ENCODE measurements at regions not wholly inside any gene's neighbourhood (a gene's known extent, or its start where the extent isn't known, plus 50 kb on each side); places are given as distances from the start of the nearest gene placed in this dataset.

DNA sequence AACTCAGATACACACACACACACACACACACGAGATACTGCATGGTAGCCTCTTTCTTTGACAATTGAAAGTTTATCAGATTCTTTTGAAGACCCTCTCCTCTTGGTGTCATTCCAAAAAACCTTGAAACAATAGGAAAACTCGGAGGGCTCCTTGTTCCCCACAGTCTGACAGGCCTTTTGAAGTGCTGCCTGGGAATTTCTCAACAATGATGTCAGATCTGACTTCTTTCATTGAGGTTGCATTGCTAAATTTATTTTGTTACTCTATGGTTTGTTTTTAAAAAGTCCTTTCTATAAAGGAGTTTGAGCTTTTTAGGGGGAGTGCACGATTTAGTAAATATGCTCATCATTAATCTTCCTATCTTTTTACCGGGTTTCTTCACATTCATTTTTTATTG, 583.9 kb downstream of the SEMA5A start:
- no peaks in the 10 kb centered on the region for H3K9me2 ChIP-seq (ENCODE audit: insufficient read depth, low read length)
- TF ChIP-seq MXI1 (conservative IDR thresholded peaks at IDR 0.05; ENCODE audit: poor library complexity, severe bottlenecking) (no peak), EP300 (conservative IDR thresholded peaks at IDR 0.05; ENCODE audit: poor library complexity, severe bottlenecking) (no peak), POLR2AphosphoS5 (IDR thresholded peaks at IDR 0.05) (no peak), EZH2 (IDR thresholded peaks at IDR 0.05; ENCODE audit: borderline replicate concordance, insufficient read depth, low read length, poor library complexity, severe bottlenecking) (no peak), RAD21 (conservative IDR thresholded peaks at IDR 0.05) (no peak), SMC3 (conservative IDR thresholded peaks at IDR 0.05; ENCODE audit: poor library complexity) (no peak), TAF1 (IDR thresholded peaks at IDR 0.05; ENCODE audit: low read depth) (no peak)
- TF ChIP-seq, protein P1, sequence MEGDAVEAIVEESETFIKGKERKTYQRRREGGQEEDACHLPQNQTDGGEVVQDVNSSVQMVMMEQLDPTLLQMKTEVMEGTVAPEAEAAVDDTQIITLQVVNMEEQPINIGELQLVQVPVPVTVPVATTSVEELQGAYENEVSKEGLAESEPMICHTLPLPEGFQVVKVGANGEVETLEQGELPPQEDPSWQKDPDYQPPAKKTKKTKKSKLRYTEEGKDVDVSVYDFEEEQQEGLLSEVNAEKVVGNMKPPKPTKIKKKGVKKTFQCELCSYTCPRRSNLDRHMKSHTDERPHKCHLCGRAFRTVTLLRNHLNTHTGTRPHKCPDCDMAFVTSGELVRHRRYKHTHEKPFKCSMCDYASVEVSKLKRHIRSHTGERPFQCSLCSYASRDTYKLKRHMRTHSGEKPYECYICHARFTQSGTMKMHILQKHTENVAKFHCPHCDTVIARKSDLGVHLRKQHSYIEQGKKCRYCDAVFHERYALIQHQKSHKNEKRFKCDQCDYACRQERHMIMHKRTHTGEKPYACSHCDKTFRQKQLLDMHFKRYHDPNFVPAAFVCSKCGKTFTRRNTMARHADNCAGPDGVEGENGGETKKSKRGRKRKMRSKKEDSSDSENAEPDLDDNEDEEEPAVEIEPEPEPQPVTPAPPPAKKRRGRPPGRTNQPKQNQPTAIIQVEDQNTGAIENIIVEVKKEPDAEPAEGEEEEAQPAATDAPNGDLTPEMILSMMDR (IDR thresholded peaks at IDR 0.05; ENCODE audit: poor library complexity, severe bottlenecking) = no peak
- TF ChIP-seq, protein P2, sequence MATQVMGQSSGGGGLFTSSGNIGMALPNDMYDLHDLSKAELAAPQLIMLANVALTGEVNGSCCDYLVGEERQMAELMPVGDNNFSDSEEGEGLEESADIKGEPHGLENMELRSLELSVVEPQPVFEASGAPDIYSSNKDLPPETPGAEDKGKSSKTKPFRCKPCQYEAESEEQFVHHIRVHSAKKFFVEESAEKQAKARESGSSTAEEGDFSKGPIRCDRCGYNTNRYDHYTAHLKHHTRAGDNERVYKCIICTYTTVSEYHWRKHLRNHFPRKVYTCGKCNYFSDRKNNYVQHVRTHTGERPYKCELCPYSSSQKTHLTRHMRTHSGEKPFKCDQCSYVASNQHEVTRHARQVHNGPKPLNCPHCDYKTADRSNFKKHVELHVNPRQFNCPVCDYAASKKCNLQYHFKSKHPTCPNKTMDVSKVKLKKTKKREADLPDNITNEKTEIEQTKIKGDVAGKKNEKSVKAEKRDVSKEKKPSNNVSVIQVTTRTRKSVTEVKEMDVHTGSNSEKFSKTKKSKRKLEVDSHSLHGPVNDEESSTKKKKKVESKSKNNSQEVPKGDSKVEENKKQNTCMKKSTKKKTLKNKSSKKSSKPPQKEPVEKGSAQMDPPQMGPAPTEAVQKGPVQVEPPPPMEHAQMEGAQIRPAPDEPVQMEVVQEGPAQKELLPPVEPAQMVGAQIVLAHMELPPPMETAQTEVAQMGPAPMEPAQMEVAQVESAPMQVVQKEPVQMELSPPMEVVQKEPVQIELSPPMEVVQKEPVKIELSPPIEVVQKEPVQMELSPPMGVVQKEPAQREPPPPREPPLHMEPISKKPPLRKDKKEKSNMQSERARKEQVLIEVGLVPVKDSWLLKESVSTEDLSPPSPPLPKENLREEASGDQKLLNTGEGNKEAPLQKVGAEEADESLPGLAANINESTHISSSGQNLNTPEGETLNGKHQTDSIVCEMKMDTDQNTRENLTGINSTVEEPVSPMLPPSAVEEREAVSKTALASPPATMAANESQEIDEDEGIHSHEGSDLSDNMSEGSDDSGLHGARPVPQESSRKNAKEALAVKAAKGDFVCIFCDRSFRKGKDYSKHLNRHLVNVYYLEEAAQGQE (IDR thresholded peaks at IDR 0.05; ENCODE audit: borderline replicate concordance) = no peak

GRCh38 chr5:8981016-8981415, 564.9 kb downstream of the SEMA5A start:
- no peaks in the 10 kb centered on the region for H4K20me1 ChIP-seq (ENCODE audit: insufficient read depth)
- H3K4me3 ChIP-seq (ENCODE audit: low read length) = no peak overlapping the region
- no peak overlapping the region for H3K27ac ChIP-seq (ENCODE audit: low read length)
- no peaks in the 10 kb centered on the region for H3K27me3 ChIP-seq (ENCODE audit: insufficient read depth, low read depth, low read length)
- no peaks in the 10 kb centered on the region for H3K36me3 ChIP-seq (ENCODE audit: insufficient read depth, low read length)
- no peak for TF ChIP-seq EP300 (conservative IDR thresholded peaks at IDR 0.05; ENCODE audit: poor library complexity, severe bottlenecking)
- TF ChIP-seq, protein P2 (IDR thresholded peaks at IDR 0.05; ENCODE audit: borderline replicate concordance) = no peak
- TF ChIP-seq EZH2 (IDR thresholded peaks at IDR 0.05; ENCODE audit: borderline replicate concordance, insufficient read depth, low read length, poor library complexity, severe bottlenecking) = no peak
- TF ChIP-seq TAF1 (IDR thresholded peaks at IDR 0.05; ENCODE audit: low read depth) = no peak
- no peak for TF ChIP-seq MXI1 (conservative IDR thresholded peaks at IDR 0.05; ENCODE audit: poor library complexity, severe bottlenecking)
- no peak for TF ChIP-seq SMC3 (conservative IDR thresholded peaks at IDR 0.05; ENCODE audit: poor library complexity)
- no peak for TF ChIP-seq RAD21 (conservative IDR thresholded peaks at IDR 0.05)
- TF ChIP-seq POLR2AphosphoS5 (IDR thresholded peaks at IDR 0.05) = no peak
- TF ChIP-seq, protein P1 (IDR thresholded peaks at IDR 0.05; ENCODE audit: poor library complexity, severe bottlenecking) = no peak
- H3F3A ChIP-seq (ENCODE audit: insufficient read depth, low read length, poor library complexity, severe bottlenecking) = no peaks in the 10 kb centered on the region
- H3K4me2 ChIP-seq (ENCODE audit: low read length) = no peak overlapping the region
- H3K9me3 ChIP-seq (ENCODE audit: low read length) = no peaks in the 10 kb centered on the region
- no peak overlapping the region for H3K9ac ChIP-seq (ENCODE audit: low read length)
- H3K9me2 ChIP-seq (ENCODE audit: insufficient read depth, low read length) = no peaks in the 10 kb centered on the region
- no peaks in the 10 kb centered on the region for H3K79me2 ChIP-seq (replicated peaks; ENCODE audit: insufficient read depth, low read length)
- H2AFZ ChIP-seq (ENCODE audit: low read depth, low read length) = no peak overlapping the region

More for the DNA sequence above, 583.9 kb downstream of the SEMA5A start:
- no peak overlapping the region for H3K27ac ChIP-seq (ENCODE audit: low read length)
- no peak overlapping the region for H3K4me3 ChIP-seq (ENCODE audit: low read length)
- no peaks in the 10 kb centered on the region for H3K9me3 ChIP-seq (ENCODE audit: low read length)
- H3K4me2 ChIP-seq (ENCODE audit: low read length) = no peak overlapping the region
- no peaks in the 10 kb centered on the region for H4K20me1 ChIP-seq (ENCODE audit: insufficient read depth)
- H3K36me3 ChIP-seq (ENCODE audit: insufficient read depth, low read length) = no peaks in the 10 kb centered on the region
- H3K27me3 ChIP-seq (ENCODE audit: insufficient read depth, low read depth, low read length) = no peaks in the 10 kb centered on the region
- no peak overlapping the region for H3K9ac ChIP-seq (ENCODE audit: low read length)
- peaks cover 3% of the 10 kb centered on the region for H3F3A ChIP-seq (ENCODE audit: insufficient read depth, low read length, poor library complexity, severe bottlenecking)
- H3K79me2 ChIP-seq (replicated peaks; ENCODE audit: insufficient read depth, low read length) = no peaks in the 10 kb centered on the region
- no peak overlapping the region for H2AFZ ChIP-seq (ENCODE audit: low read depth, low read length)

All from neural cell (in vitro differentiated cells).